ENCODE measurements at regions not wholly inside any gene's neighbourhood (a gene's known extent, or its start where the extent isn't known, plus 50 kb on each side); places are given as distances from the start of the nearest gene placed in this dataset.
A peak's percentile ranks its signal among the peaks of the same experiment; 100 is the strongest.

- DNase-seq (ENCODE audit: low read depth) = peak; percentile 49
- TF ChIP-seq CTCF (conservative IDR thresholded peaks at IDR 0.05; ENCODE audit: low read depth, low read length) = no peak
- no peak overlapping the region for H3K4me3 ChIP-seq (ENCODE audit: low read depth, low read length)
Measured at GRCh38 chr7:46315891-46316290, 394.8 kb upstream of the IGFBP3 start.

- TF ChIP-seq CTCF (conservative IDR thresholded peaks at IDR 0.05; ENCODE audit: low read depth, low read length) = no peak
- H3K4me3 ChIP-seq (ENCODE audit: low read depth, low read length) = no peak overlapping the region
- DNase-seq (ENCODE audit: low read depth) = peak; percentile 28
Measured at GRCh38 chr7:46301677-46302076, 380.6 kb upstream of the IGFBP3 start.

- H3K4me3 ChIP-seq (ENCODE audit: low read depth, low read length) = no peak overlapping the region
- TF ChIP-seq CTCF (conservative IDR thresholded peaks at IDR 0.05; ENCODE audit: low read depth, low read length) = no peak
- DNase-seq (ENCODE audit: low read depth) = no peak
Measured at GRCh38 chr7:46297515-46297914, 376.4 kb upstream of the IGFBP3 start.

- H3K4me3 ChIP-seq (ENCODE audit: low read depth, low read length) = no peak overlapping the region
- TF ChIP-seq CTCF (conservative IDR thresholded peaks at IDR 0.05; ENCODE audit: low read depth, low read length) = no peak
- no peak for DNase-seq (ENCODE audit: low read depth)
Measured at GRCh38 chr7:46296526-46296925, 375.5 kb upstream of the IGFBP3 start.

- no peak overlapping the region for H3K4me3 ChIP-seq (ENCODE audit: low read depth, low read length)
- no peak for DNase-seq (ENCODE audit: low read depth)
- no peak for TF ChIP-seq CTCF (conservative IDR thresholded peaks at IDR 0.05; ENCODE audit: low read depth, low read length)
Measured at GRCh38 chr7:46294381-46294780, 373.3 kb upstream of the IGFBP3 start.

- DNase-seq (ENCODE audit: low read depth) = no peak
- TF ChIP-seq CTCF (conservative IDR thresholded peaks at IDR 0.05; ENCODE audit: low read depth, low read length) = no peak
Measured at GRCh38 chr7:46292741-46293140, 371.7 kb upstream of the IGFBP3 start.

GRCh38 chr7:46291601-46292150, 370.6 kb upstream of the IGFBP3 start:
- no peak for TF ChIP-seq CTCF (conservative IDR thresholded peaks at IDR 0.05; ENCODE audit: low read depth, low read length)
- peak; percentile 81 for DNase-seq (ENCODE audit: low read depth)
- no peak overlapping the region for H3K4me3 ChIP-seq (ENCODE audit: low read depth, low read length)

More at GRCh38 chr7:46292741-46293140, 371.7 kb upstream of the IGFBP3 start:
- H3K4me3 ChIP-seq (ENCODE audit: low read depth, low read length) = no peak overlapping the region
